ENCODE measurements at regions not wholly inside any gene's neighbourhood (a gene's known extent, or its start where the extent isn't known, plus 50 kb on each side); places are given as distances from the start of the nearest gene placed in this dataset.
"Not testable (repeated sequence)": the region's sequence is repeated elsewhere in the genome, so short reads cannot be mapped to it uniquely, and the experiment has no call there.

DNA sequence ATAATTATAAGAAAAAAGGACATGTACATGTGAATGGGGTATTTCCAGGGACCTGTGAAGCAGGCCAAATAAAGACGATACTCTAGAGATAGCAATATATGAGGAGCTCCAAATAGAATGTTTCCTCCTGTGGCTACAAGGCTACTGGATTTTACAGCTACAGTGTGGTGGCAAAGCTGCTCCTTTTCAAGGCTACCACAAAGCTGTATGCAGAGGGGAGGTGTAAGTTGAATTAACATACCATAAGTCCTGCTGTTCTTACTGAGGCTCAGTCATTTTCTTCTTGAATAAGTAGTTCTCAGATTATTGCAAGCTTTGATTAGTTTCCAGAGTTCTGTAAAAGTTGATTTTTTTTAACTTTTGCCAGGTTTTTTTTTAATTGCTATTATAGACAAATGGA is 1184.6 kb upstream of the EPHA6 start:
- no peak for DNase-seq (ENCODE audit: low spot score)

DNA sequence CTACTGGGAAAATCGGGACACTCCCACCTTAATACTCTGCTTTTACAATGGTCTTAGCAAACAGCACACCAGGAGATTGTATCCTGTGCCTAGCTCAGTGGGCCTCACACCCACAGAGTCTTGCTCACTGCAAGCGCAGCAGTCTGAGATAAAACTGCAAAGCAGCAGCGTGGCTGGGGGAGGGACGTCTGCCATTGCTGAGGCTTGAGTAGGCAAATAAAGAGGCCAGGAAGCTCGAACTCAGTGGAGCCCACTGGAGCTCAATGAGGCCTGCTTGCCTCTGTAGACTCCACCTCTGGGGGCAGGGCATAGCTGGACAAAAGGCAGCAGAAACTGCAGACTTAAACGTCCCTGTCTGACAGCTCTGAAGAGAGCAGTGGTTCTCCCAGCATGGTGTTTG is 1169.1 kb upstream of the EPHA6 start:
- no peak for DNase-seq (ENCODE audit: low spot score)

DNA sequence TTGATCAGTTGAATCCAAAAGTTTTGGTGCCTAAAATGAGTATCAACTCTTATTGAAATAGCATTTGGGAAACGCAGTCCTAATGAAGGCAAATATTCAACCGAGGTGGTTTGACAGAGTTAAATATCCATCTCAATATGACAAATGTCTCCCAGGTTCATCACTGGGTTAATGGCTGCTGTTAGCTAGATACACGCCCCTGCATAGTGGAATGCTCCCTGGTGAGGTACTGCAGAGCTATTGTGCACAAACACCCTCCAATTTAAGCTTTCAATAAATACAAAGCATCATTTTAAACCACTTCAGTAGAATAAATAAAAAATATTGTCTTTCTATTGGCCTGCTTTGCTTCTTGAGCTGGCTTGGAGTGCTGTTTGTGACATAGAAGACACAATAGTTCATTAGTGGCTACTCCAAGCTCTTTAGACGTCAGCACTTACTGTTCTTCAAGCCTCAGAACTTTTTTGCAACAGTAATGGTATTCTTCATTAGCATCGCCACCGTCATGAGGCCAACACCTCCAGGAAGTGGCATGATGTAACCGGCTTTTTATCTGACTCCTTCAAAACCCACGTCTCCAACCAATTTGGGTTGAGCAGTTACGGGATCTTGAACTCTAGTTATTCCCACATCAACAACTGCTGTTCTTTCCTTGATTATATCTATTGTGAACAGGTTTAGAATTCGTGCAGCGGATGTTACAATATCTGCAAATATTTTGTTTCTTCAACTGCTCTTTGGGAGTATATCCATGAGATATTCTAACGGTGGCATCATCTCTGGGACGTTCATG is 1159.6 kb upstream of the EPHA6 start:
- no peak for DNase-seq (ENCODE audit: low spot score)

DNA sequence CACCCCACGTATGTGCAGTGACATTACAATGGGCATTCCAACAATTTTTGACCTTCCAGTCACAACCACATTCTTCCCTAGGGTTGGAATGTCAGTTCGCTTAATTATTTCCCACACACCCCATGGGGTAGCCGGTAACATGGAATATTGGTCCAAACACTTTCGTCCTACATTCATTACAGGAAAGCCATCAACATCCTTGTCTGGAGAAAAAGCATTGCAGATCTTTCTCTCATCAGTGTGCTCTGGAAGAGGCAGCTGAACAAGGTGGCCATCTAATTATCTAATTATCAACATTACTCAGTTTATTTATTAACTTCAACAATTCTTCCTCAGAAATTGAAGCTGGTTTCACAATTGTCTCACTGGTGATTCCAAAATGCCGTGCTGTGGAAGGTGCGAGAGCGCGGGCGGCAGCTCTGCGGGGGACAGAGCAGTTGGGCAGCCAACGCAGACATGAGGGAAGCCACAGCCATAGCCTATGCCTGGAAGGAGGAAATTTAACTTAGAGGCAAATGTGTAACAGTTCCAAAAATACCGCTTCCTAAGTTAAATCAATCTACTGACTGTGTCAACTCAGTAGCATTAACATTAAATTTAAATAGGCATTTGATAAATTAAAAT is 1158.9 kb upstream of the EPHA6 start:
- DNase-seq (ENCODE audit: low spot score) = no peak

DNA sequence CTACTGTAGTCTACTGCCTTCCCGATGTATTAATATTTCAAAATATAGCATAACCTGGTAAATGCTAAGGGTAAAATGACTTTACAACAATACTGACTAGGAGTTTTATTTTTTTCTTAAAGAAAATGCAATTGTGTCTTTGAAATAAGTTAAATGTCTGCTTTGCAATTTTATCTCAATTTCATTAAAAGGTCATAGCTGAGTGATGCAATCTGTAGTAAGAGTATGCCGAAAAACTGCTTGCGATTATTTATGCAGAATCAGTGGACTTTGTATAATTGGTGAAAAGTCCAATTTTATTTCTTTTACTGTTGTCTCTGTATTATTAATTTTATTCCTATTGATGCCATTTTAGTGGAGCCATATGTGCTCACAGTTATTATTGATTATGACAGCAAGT is 1143.6 kb upstream of the EPHA6 start:
- DNase-seq (ENCODE audit: low spot score) = no peak

DNA sequence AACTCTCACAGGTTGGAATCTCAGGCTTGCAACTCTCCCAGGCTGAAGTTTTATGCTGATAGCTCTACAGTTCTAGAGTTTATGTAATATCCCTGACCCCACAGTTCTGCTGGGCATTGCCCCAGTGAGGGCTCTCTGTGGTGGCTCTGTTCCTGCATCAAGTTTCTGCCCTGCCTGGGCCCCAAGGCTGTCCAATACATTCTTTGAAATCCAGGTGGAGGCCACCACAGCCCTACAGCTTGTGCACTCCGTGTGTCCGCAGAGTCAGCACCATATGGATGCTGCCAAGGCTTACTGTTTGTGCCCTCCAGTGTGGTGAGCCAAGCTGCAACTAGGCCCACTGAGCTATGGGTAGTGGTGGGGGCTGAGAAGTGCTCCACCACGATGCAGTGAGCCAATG is 1141.2 kb upstream of the EPHA6 start:
- no peak for DNase-seq (ENCODE audit: low spot score)

DNA sequence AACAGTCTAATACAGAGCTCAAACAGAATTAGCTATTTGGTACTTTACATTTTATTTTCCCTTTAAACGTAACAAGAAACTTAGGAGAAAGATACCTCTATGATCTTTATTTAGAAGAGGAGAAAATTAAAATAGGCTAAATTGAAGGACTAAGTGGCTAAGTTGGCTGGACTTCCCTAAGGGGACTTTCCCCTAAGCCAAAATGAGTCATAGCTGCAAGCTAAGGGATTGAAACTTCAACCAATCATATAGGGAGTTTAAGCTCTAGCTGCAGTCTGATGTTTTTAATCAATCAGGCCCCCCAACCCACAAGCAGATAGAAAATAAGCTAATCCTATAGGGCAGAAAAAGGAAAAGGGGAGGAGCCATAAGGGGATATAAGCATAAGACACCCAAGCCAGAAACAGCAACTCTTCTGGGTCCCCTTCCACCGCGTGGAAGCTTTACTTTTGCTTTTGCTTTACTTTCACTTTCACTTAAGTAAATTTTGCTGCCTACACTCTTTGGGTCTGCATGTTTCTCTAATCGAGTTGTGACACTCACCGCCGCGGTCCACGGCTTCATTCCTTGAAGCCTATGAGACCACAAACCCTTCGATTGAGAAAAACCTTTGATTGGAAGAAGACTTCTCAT is 1108.5 kb upstream of the EPHA6 start:
- DNase-seq (ENCODE audit: low spot score) = no peak

DNA sequence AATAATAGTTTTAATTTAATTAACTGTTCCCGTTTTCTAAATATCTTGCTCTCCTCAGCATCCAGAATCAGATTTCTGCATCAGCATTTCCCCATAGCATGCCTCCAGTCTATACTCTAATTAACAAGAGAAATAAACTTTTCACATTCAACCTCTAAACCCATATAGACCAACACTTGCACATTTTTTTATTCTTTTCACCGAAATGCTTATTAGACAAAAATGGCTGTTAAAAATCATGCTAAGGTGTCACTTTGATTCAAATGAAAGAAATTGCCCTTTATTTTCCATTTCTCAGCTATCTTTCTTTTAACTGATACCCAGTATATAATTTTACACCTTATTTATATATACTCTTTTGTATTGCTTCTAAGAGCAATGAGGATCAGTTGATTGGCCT is 1107.1 kb upstream of the EPHA6 start:
- no peak for DNase-seq (ENCODE audit: low spot score)

DNA sequence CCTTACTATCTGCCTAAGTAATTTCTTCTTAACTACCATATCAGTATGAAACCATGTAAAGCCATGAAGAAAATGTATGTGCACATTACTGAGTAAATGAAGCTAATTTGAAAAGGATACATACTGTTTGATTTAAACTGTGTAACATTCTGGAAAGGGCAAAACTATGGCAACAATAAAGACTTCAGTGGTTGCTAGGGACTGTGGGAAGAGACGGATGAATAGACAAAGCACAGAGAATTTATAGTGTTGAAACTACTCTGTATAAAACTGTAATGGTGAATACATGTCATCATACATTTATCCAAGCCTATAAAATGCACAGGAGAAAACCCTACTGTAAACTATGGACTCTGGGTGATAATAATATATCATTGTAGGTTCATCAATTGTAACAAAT is 1103.7 kb upstream of the EPHA6 start:
- no peak for DNase-seq (ENCODE audit: low spot score)

DNA sequence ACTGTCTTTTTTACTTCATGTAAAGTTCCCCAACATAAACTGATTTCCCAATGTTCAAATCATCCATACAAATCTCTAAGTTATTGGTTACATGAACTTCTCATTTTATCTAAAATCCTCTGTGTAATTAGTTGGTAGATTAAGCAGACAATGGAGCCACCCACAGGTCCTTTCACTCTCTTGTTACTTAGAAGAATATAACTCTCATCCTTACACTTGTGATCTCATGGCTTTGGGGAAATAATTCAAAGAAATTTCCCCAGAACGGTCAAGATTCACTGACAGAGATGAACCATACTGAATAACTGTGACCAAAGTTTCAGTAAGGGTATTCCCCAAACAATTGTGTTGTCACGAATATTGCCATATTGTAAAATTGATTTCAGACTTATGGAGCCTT is 1102.6 kb upstream of the EPHA6 start:
- no peak for DNase-seq (ENCODE audit: low spot score)

DNA sequence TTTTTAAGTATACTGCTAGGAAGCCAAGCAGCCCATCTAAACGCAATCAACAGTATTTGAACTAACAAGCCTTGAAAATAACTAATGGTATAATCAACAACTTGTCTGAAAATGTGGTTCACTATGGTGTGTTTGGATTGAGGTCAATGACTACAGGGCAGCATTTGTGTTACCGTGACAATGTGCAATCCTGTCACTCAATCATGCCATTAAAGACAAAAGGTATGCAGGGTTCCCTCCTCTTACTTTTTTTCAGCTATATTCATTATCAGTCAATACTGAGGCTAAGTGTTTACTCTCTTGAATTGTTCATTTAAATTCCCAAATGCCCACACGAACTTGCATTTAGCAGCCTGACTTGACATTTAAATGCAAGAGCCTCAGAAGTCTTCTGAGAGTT is 1099.3 kb upstream of the EPHA6 start:
- DNase-seq (ENCODE audit: low spot score) = no peak

DNA sequence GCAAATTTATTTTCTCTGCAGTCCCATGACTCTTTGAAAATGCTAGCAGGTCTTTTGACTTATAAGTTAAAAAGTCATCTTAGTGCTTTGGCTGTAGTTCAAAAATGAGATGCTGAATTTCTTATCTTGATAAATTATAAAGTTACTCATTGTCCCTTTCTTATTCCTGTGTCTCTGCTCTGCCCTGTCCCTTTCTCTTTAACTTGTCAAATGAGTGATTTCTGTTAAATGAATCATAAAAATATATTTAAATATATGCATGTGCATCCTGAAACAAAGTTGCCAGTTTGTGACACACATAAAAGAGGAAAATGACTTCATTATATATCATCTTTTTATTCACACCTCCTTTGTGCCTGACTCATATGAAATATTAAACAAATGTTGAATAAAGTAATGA is 1097.3 kb upstream of the EPHA6 start:
- no peak for DNase-seq (ENCODE audit: low spot score)

DNA sequence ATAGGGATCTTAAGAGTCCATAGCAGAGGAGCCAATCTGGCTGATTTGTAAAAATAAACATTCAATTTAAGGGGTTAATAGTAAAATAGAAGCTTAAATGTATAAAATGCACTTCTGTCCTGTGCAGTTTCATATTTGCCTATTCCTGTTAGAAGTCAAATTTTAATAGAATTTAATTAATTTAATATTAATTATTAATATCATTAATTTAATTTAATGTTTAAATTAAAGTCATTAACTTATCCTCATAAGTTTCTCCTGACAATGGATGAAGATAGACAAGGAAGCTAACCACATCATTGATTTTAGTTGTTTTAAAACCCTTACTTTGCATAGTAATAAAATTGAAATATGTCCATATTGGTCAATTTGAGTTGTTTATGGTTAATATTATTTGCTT is 1096.2 kb upstream of the EPHA6 start:
- DNase-seq (ENCODE audit: low spot score) = no peak

DNA sequence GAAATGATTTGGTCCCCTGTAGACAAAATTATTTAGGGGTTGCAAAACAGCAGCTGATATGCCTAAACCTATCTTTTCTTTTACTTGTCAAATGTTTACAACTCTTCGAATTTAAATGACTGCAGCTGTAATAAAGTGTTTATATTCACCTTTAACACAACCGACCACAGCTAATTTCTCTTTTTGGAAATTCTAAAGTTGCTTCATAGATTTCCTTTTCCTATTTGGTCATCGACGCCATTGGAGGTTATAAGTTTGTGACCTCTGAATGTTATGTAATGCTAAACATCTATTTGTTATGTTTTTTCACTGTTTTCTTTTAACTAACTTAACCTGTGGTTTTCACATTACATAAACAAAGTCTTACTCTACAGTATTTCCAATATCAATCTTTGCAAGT is 1094.9 kb upstream of the EPHA6 start:
- DNase-seq (ENCODE audit: low spot score) = no peak

DNA sequence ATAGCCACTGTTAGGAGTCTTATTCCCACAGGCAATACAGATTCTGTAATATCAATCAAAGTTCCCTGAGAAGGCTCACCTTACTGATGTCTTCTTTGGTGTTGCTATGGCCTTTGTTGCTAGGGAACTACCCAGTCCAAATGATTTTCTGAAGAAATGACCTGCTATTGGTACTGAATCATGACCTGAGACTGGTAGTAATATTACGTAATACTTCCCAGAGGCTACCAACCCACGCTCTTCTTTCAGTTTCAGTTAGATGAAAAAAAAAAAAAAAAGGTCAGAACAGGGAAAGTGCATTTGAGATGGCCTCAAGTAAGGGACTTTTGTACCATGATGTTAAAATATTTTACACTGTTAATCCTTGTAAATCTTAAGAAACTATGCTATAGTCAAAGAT is 1092.5 kb upstream of the EPHA6 start:
- no peak for DNase-seq (ENCODE audit: low spot score)

DNA sequence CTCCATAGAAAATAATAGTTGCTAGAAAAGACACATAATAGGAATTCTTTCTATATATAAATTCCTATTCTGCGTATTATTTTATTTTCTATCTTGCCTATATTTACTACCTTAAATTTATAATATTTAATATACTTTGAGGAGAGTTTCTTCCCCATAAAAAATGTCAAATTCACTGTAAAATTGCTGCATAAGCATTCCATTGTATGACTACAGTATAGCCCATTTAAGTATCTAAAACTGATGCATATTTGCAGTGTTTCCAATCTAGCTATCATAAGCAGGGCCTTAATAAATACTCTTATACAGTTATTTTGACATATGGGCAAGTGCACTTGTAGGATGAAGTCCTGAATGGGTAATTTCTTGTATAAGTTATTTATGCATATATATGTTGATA is 1088.6 kb upstream of the EPHA6 start:
- DNase-seq (ENCODE audit: low spot score) = no peak

DNA sequence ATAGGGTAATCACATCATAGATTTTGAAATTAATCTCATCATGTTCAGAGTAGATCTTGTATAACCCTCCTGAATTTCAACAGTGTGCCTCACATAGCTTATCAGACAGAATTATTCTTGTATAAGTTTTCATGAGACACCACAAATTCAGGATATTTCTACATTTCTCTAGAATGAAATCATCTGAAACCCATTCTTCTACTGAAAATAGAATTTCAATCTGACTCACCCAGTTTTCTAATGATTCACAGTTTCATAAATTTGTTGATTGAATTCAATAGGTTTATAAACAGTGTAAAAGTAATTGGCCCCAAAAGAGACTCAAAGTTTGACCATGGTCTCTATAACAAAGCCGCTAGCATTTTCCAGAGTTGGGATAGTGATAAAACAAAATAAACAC is 1082.6 kb upstream of the EPHA6 start:
- no peak for DNase-seq (ENCODE audit: low spot score)

DNA sequence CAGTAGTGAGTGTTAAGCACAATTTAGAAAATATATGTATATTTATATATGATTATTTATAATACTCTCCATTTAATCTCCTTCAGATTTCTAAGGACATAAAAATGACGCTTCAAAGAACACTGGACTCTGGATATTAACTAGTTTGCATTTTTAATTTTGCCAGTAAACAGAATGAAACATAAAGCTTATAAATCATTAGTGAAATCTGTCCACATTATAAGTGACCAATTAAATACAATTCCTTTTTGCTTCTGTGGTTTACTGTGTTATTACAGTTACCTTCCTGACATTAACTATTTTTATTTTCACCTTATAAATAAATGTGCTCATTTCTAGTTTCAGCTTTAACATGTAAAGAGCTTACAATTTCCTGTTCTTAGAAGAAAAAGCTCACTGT is 1081.1 kb upstream of the EPHA6 start:
- DNase-seq (ENCODE audit: low spot score) = no peak

DNA sequence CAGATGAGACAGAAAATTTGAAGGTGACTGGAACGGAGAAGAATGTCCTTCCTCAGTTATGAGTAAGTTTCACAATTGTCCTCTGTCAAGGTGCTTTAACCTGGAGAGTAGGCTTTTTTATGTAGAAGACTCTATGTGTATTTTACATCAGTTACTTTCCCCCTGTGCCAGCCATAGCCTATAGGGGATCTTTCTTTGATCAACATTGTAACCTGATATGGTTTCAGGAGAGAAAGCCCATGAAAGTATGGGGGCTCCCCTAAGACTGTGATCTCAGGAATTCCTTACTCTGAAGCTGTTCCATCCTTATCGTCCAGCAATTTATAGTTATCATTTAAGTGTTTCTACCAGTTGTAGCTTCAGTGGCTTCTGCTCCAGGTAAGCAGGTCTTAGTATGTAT is 1076.3 kb upstream of the EPHA6 start:
- no peak for DNase-seq (ENCODE audit: low spot score)

DNA sequence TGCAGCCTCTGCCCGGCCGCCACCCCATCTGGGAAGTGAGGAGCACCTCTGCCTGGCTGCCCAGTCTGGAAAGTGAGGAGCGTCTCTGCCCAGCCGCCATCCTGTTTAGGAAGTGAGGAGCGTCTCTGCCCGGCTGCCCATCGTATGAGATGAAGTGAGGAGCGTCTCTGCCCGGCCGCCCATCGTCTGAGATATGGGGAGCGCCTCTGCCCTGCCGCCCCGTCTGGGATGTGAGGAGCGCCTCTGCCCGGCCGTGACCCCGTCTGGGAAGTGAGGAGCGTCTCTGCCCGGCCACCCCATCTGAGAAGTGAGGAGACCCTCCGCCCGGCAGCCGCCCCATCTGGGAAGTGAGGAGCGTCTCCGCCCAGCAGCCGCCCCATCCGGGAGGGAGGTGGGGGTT is 1069.5 kb upstream of the EPHA6 start:
- not testable (repeated sequence) for DNase-seq (ENCODE audit: low spot score)

DNA sequence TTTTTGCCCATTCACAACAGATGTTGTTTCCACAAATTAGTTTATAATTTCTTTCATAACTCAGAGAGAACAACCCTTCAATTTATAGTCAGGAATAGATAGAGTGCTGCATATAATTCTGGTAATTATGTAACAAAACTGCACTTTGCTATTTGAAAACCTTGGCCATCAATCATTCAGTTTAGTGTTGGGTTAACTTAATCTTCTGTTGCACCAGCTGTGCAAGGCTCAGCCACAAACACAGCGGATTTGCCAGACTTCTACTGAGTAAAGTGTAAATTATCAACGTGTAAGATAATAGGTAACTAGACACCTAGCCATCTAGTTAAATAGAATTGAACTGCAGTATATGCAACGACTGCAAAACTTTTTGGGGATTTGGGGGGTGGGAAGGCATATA is 1064.3 kb upstream of the EPHA6 start:
- no peak for DNase-seq (ENCODE audit: low spot score)

DNA sequence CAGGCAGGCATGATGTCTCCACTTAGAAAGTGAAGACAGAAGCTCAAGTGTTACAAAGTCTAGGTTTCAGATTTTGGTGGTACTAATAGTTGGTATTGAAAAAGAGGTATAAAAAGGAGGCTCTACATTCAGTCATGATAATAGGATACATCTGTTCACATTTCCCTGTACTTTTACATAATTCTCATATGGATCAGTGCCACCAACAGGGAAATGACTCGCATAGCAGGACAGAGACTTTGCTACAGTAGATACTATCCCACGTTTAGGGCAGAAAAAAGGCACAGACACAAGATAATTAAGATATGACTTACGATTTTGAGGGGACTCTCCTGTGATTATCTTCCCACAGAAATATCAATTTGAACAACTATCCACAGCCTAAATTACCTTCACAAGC is 1062.9 kb upstream of the EPHA6 start:
- DNase-seq (ENCODE audit: low spot score) = no peak

DNA sequence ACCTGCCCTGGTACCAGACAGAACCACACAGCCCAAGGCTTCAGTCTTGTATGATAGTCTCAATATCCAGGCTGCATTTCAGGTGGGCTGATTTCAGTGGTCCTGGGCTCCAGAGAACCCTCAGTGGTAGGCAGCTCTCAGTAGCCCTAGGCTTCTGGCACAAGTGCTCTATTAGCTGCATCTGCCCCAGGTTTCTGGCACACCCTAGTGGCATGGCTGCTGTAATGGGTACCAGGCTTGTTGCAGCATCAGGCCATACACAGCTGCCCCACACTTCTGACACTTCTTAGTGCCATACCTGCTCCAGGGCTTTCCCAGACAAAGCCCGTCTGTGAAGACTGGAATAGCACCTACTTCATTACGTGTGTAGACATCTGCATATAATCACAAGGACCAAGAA is 1062.2 kb upstream of the EPHA6 start:
- DNase-seq (ENCODE audit: low spot score) = no peak

DNA sequence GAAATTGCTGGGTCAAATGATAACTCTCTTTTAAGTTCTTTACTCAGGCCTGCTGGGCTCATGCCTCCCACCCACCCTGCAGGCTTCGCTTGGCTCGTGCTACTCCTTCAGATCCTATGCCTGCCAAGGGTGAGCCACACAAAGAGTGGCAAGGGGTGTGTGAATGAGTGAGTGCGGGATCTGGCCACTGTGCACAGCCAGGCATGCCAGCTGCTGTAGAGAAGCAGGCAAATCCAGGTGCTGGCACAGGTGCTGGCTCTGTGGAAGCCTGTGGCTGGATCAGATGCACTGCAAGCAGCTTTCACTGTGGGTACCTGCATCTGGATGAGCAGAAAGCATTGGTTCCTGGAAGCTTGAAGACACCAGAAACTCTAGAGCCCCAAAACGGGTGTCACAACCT is 1055.7 kb upstream of the EPHA6 start:
- no peak for DNase-seq (ENCODE audit: low spot score)

Data from HuH-7.5 (cell line).